Effector memory CD8-positive, alpha-beta T cell (primary cell): ENCODE measurements at regions not wholly inside any gene's neighbourhood (a gene's known extent, or its start where the extent isn't known, plus 50 kb on each side); places are given as distances from the start of the nearest gene placed in this dataset.
A peak's percentile ranks its signal among the peaks of the same experiment; 100 is the strongest.

Experiments used
- ATAC-seq: fragments of 150-1000 bp; cut with Tn5 transposase; replicated peaks from 2 replicates; pipeline ENCODE4 v1.10.0; 2021; ENCODE audit warnings: mild to moderate bottlenecking, moderate library complexity
- DNase-seq, 3 experiments: peaks; one replicate each; pipeline ENCODE4 v3.0.0; 2021
- H3K27ac Mint-ChIP-seq, 2 donors: one replicate each; pipeline ENCODE4 v1.8.0; 2022; ENCODE audit warnings: mild to moderate bottlenecking in 2 of 2, mixed read lengths in 2 of 2, moderate library complexity in 2 of 2
- H3K27me3 Mint-ChIP-seq, 2 donors: one replicate each; pipeline ENCODE4 v1.8.0; 2022; ENCODE audit warnings: mixed read lengths in 2 of 2
- H3K36me3 Mint-ChIP-seq: one replicate; pipeline ENCODE4 v1.8.0; 2022; ENCODE audit warnings: mild to moderate bottlenecking, moderate library complexity, mixed read lengths; ENCODE audit not compliant: insufficient read depth
- H3K4me1 Mint-ChIP-seq, 2 donors: one replicate each; pipeline ENCODE4 v1.8.0; 2022; ENCODE audit warnings: low read depth in 2 of 2, mixed read lengths in 2 of 2
- H3K4me3 Mint-ChIP-seq, 2 donors: one replicate each; pipeline ENCODE4 v1.8.0; 2022; ENCODE audit warnings: mild to moderate bottlenecking in 2 of 2, mixed read lengths in 2 of 2, moderate library complexity in 2 of 2
- H3K9me3 Mint-ChIP-seq, 2 donors: one replicate each; pipeline ENCODE4 v1.8.0; 2022; ENCODE audit warnings: mixed read lengths in 2 of 2

- Mint-ChIP-seq H3K9me3 (no peaks in the 10 kb centered on the region), H3K27ac (no peak overlapping the region), H3K4me1 (no peaks in the 10 kb centered on the region), H3K4me3 (no peak overlapping the region), H3K27me3 (peaks cover 0 to 18% of the 10 kb centered on the region in 2 donors), H3K36me3 (no peaks in the 10 kb centered on the region)
- no peak for ATAC-seq
- DNase-seq: no peak
Measured at GRCh38 chr14:65252482-65253255, 150.4 kb upstream of the MAX start.

GRCh38 chr14:65255029-65255545, 152.8 kb upstream of the MAX start:
- no peak for ATAC-seq
- Mint-ChIP-seq H3K4me1 (no peaks in the 10 kb centered on the region), H3K9me3 (peaks cover 0 to 1% of the 10 kb centered on the region in 2 donors), H3K36me3 (no peaks in the 10 kb centered on the region), H3K27ac (peak overlapping the region in 1 of 2 donors; percentile 3), H3K4me3 (no peak overlapping the region), H3K27me3 (peaks cover 0 to 20% of the 10 kb centered on the region in 2 donors)
- no peak for DNase-seq

- H3K27ac Mint-ChIP-seq: peak overlapping the region in 1 of 2 donors; percentile 3
- ATAC-seq: no peak
Measured at GRCh38 chr14:65255583-65256461, 153.5 kb upstream of the MAX start.

GRCh38 chr14:65256714-65257113, 154.4 kb upstream of the MAX start:
- DNase-seq (no peak), ATAC-seq (no peak)
- no peaks in the 10 kb centered on the region for H3K36me3 Mint-ChIP-seq
- H3K4me1 Mint-ChIP-seq: no peaks in the 10 kb centered on the region
- H3K27me3 Mint-ChIP-seq: peaks cover 0 to 27% of the 10 kb centered on the region in 2 donors
- H3K27ac Mint-ChIP-seq: no peak overlapping the region
- H3K4me3 Mint-ChIP-seq: no peak overlapping the region
- H3K9me3 Mint-ChIP-seq: peaks cover 0 to 1% of the 10 kb centered on the region in 2 donors

More at GRCh38 chr14:65255583-65256461, 153.5 kb upstream of the MAX start:
- Mint-ChIP-seq H3K36me3 (no peaks in the 10 kb centered on the region), H3K4me1 (no peaks in the 10 kb centered on the region), H3K9me3 (peaks cover 0 to 1% of the 10 kb centered on the region in 2 donors), H3K4me3 (no peak overlapping the region), H3K27me3 (peaks cover 0 to 20% of the 10 kb centered on the region in 2 donors)
- no peak for DNase-seq

GRCh38 chr14:65257425-65257824, 155.1 kb upstream of the FUT8 start:
- H3K27me3 Mint-ChIP-seq: peaks cover 0 to 27% of the 10 kb centered on the region in 2 donors
- H3K36me3 Mint-ChIP-seq: no peaks in the 10 kb centered on the region
- no peak overlapping the region for H3K4me3 Mint-ChIP-seq
- H3K9me3 Mint-ChIP-seq: peaks cover 0 to 1% of the 10 kb centered on the region in 2 donors
- ATAC-seq: no peak
- no peaks in the 10 kb centered on the region for H3K4me1 Mint-ChIP-seq
- no peak for DNase-seq
- H3K27ac Mint-ChIP-seq: no peak overlapping the region

- Mint-ChIP-seq H3K9me3 (peaks cover 0 to 1% of the 10 kb centered on the region in 2 donors), H3K4me3 (no peak overlapping the region), H3K27me3 (peaks cover 0 to 27% of the 10 kb centered on the region in 2 donors), H3K27ac (no peak overlapping the region), H3K4me1 (no peaks in the 10 kb centered on the region), H3K36me3 (no peaks in the 10 kb centered on the region)
- DNase-seq (no peak), ATAC-seq (no peak)
Measured at GRCh38 chr14:65258391-65258790, 154.1 kb upstream of the FUT8 start.

- DNase-seq: no peak
- peaks cover 0 to 1% of the 10 kb centered on the region in 2 donors for H3K9me3 Mint-ChIP-seq
- H3K4me1 Mint-ChIP-seq: no peaks in the 10 kb centered on the region
- H3K4me3 Mint-ChIP-seq: no peak overlapping the region
- H3K27me3 Mint-ChIP-seq: peaks cover 0 to 27% of the 10 kb centered on the region in 2 donors
- no peaks in the 10 kb centered on the region for H3K36me3 Mint-ChIP-seq
- H3K27ac Mint-ChIP-seq: no peak overlapping the region
- no peak for ATAC-seq
Measured at GRCh38 chr14:65259000-65259399, 153.5 kb upstream of the FUT8 start.

GRCh38 chr14:65260786-65261185, 151.7 kb upstream of the FUT8 start:
- Mint-ChIP-seq H3K27ac (no peak overlapping the region), H3K9me3 (peaks cover 0 to 1% of the 10 kb centered on the region in 2 donors), H3K4me1 (no peaks in the 10 kb centered on the region), H3K4me3 (no peak overlapping the region), H3K36me3 (no peaks in the 10 kb centered on the region), H3K27me3 (peaks cover 0 to 18% of the 10 kb centered on the region in 2 donors)
- no peak for ATAC-seq
- no peak for DNase-seq

- DNase-seq (no peak), ATAC-seq (no peak)
- Mint-ChIP-seq H3K9me3 (peaks cover 0 to 1% of the 10 kb centered on the region in 2 donors), H3K27me3 (peaks cover 0 to 18% of the 10 kb centered on the region in 2 donors), H3K27ac (no peak overlapping the region), H3K4me3 (no peak overlapping the region), H3K4me1 (no peaks in the 10 kb centered on the region), H3K36me3 (no peaks in the 10 kb centered on the region)
Measured at GRCh38 chr14:65261425-65261920, 151.1 kb upstream of the FUT8 start.

- Mint-ChIP-seq H3K27ac (no peak overlapping the region), H3K36me3 (no peaks in the 10 kb centered on the region), H3K4me3 (no peak overlapping the region), H3K27me3 (peaks cover 0 to 16% of the 10 kb centered on the region in 2 donors), H3K9me3 (peaks cover 0 to 1% of the 10 kb centered on the region in 2 donors), H3K4me1 (no peaks in the 10 kb centered on the region)
- ATAC-seq: no peak
- no peak for DNase-seq
Measured at GRCh38 chr14:65261946-65262345, 150.6 kb upstream of the FUT8 start.

GRCh38 chr14:65263177-65263788, 149.2 kb upstream of the FUT8 start:
- Mint-ChIP-seq H3K36me3 (no peaks in the 10 kb centered on the region), H3K4me1 (no peaks in the 10 kb centered on the region)

GRCh38 chr14:65267856-65268255, 144.7 kb upstream of the FUT8 start:
- no peaks in the 10 kb centered on the region for H3K4me1 Mint-ChIP-seq

More at GRCh38 chr14:65263177-65263788, 149.2 kb upstream of the FUT8 start:
- Mint-ChIP-seq H3K4me3 (no peak overlapping the region), H3K27ac (no peak overlapping the region), H3K27me3 (peaks cover 0 to 7% of the 10 kb centered on the region in 2 donors), H3K9me3 (peaks cover 0 to 1% of the 10 kb centered on the region in 2 donors)
- DNase-seq (no peak), ATAC-seq (no peak)

GRCh38 chr14:65268594-65268993, 143.9 kb upstream of the FUT8 start:
- Mint-ChIP-seq H3K27ac (no peak overlapping the region), H3K4me1 (no peaks in the 10 kb centered on the region)

More at GRCh38 chr14:65267856-65268255, 144.7 kb upstream of the FUT8 start:
- Mint-ChIP-seq H3K27ac (no peak overlapping the region), H3K27me3 (no peaks in the 10 kb centered on the region), H3K4me3 (no peak overlapping the region), H3K36me3 (no peaks in the 10 kb centered on the region), H3K9me3 (no peaks in the 10 kb centered on the region)
- ATAC-seq: no peak
- no peak for DNase-seq

More at GRCh38 chr14:65268594-65268993, 143.9 kb upstream of the FUT8 start:
- ATAC-seq: no peak
- no peaks in the 10 kb centered on the region for H3K36me3 Mint-ChIP-seq
- no peaks in the 10 kb centered on the region for H3K27me3 Mint-ChIP-seq
- no peaks in the 10 kb centered on the region for H3K9me3 Mint-ChIP-seq
- DNase-seq: no peak
- H3K4me3 Mint-ChIP-seq: no peak overlapping the region
